ENCODE measurements at regions not wholly inside any gene's neighbourhood (a gene's known extent, or its start where the extent isn't known, plus 50 kb on each side); places are given as distances from the start of the nearest gene placed in this dataset.

DNA sequence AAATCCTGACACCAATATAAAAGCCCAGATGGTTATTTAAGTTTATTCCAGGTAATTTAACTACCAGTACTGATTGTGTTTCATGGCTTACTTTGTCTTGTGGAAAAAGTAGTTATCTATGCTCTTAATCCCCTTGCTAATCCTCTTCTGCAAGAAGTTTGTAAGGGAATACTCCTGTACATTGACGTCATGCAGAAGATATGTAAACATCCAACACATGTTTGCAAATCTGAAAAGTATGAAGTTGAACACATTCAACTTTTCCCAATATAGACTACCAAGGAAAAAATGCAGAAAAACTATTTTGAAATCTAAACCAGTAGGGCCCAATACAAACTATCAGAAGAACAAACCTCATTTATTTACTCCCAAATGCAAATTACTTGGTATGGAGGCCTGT lies 56.3 kb upstream of the ELL2 start (continued):
- TF ChIP-seq, protein P1, sequence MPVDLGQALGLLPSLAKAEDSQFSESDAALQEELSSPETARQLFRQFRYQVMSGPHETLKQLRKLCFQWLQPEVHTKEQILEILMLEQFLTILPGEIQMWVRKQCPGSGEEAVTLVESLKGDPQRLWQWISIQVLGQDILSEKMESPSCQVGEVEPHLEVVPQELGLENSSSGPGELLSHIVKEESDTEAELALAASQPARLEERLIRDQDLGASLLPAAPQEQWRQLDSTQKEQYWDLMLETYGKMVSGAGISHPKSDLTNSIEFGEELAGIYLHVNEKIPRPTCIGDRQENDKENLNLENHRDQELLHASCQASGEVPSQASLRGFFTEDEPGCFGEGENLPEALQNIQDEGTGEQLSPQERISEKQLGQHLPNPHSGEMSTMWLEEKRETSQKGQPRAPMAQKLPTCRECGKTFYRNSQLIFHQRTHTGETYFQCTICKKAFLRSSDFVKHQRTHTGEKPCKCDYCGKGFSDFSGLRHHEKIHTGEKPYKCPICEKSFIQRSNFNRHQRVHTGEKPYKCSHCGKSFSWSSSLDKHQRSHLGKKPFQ (tag by site-specific recombination; IDR thresholded peaks at IDR 0.05): no peak
- peak; percentile 80 for TF ChIP-seq KLF8 (tag by site-specific recombination; IDR thresholded peaks at IDR 0.05)
- TF ChIP-seq, protein P2, sequence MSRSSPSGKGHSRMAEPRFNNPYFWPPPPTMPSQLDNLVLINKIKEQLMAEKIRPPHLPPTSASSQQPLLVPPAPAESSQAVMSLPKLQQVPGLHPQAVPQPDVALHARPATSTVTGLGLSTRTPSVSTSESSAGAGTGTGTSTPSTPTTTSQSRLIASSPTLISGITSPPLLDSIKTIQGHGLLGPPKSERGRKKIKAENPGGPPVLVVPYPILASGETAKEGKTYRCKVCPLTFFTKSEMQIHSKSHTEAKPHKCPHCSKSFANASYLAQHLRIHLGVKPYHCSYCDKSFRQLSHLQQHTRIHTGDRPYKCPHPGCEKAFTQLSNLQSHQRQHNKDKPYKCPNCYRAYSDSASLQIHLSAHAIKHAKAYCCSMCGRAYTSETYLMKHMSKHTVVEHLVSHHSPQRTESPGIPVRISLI (tag by site-specific recombination; IDR thresholded peaks at IDR 0.05): peak; percentile 91
- peak; percentile 92 for TF ChIP-seq OSR2 (tag by site-specific recombination; IDR thresholded peaks at IDR 0.05)
- TF ChIP-seq ZNF548 (tag by site-specific recombination; IDR thresholded peaks at IDR 0.05): no peak
- TF ChIP-seq, protein P3, sequence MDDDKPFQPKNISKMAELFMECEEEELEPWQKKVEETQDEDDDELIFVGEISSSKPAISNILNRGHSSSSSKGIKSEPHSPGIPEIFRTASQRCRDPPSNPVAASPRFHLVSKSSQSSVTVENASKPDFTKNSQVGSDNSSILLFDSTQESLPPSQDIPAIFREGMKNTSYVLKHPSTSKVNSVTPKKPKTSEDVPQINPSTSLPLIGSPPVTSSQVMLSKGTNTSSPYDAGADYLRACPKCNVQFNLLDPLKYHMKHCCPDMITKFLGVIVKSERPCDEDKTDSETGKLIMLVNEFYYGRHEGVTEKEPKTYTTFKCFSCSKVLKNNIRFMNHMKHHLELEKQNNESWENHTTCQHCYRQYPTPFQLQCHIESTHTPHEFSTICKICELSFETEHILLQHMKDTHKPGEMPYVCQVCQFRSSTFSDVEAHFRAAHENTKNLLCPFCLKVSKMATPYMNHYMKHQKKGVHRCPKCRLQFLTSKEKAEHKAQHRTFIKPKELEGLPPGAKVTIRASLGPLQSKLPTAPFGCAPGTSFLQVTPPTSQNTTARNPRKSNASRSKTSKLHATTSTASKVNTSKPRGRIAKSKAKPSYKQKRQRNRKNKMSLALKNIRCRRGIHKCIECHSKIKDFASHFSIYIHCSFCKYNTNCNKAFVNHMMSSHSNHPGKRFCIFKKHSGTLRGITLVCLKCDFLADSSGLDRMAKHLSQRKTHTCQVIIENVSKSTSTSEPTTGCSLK (tag by site-specific recombination; IDR thresholded peaks at IDR 0.05): no peak
- no peak for TF ChIP-seq ZNF76 (tag by site-specific recombination; IDR thresholded peaks at IDR 0.05; ENCODE audit: borderline replicate concordance, low read depth)
- no peak for TF ChIP-seq ZFP3 (tag by site-specific recombination; IDR thresholded peaks at IDR 0.05; ENCODE audit: low read depth)
- TF ChIP-seq ZNF629 (tag by site-specific recombination; IDR thresholded peaks at IDR 0.05): peak; percentile 93
- TF ChIP-seq SCRT2 (tag by site-specific recombination; IDR thresholded peaks at IDR 0.05): 0 out of 2 replicates have a peak, but pooled peaks have one; percentile 18
- peak; percentile 26; the same call in 1 of the 2 replicates for TF ChIP-seq GLIS1 (tag by site-specific recombination; IDR thresholded peaks at IDR 0.05)
- TF ChIP-seq ZNF280D (tag by site-specific recombination; IDR thresholded peaks at IDR 0.05): no peak
- TF ChIP-seq KLF9 (tag by site-specific recombination; IDR thresholded peaks at IDR 0.05; ENCODE audit: low read depth): 0 out of 2 replicates have a peak, but pooled peaks have one; percentile 18
- TF ChIP-seq IKZF3 (tag by site-specific recombination; IDR thresholded peaks at IDR 0.05): peak; percentile 84
- peak; percentile 80; the same call in 1 of the 2 replicates for TF ChIP-seq ZNF394 (tag by site-specific recombination; IDR thresholded peaks at IDR 0.05; ENCODE audit: borderline replicate concordance)
- TF ChIP-seq, protein P4, sequence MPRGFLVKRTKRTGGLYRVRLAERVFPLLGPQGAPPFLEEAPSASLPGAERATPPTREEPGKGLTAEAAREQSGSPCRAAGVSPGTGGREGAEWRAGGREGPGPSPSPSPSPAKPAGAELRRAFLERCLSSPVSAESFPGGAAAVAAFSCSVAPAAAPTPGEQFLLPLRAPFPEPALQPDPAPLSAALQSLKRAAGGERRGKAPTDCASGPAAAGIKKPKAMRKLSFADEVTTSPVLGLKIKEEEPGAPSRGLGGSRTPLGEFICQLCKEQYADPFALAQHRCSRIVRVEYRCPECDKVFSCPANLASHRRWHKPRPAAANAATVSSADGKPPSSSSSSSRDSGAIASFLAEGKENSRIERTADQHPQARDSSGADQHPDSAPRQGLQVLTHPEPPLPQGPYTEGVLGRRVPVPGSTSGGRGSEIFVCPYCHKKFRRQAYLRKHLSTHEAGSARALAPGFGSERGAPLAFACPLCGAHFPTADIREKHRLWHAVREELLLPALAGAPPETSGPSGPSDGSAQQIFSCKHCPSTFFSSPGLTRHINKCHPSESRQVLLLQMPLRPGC (tag by site-specific recombination; IDR thresholded peaks at IDR 0.05): 0 out of 2 replicates have a peak, but pooled peaks have one; percentile 63
- TF ChIP-seq OVOL3 (tag by site-specific recombination; IDR thresholded peaks at IDR 0.05): peak; percentile 87
- TF ChIP-seq ZNF335 (tag by site-specific recombination; conservative IDR thresholded peaks at IDR 0.05): 0 out of 2 replicates have a peak, but pooled peaks have one; percentile 16
- TF ChIP-seq ZBTB21 (tag by site-specific recombination; IDR thresholded peaks at IDR 0.05): peak; percentile 70; the same call in 1 of the 2 replicates
